ENCODE measurements at regions not wholly inside any gene's neighbourhood (a gene's known extent, or its start where the extent isn't known, plus 50 kb on each side); places are given as distances from the start of the nearest gene placed in this dataset.

DNA sequence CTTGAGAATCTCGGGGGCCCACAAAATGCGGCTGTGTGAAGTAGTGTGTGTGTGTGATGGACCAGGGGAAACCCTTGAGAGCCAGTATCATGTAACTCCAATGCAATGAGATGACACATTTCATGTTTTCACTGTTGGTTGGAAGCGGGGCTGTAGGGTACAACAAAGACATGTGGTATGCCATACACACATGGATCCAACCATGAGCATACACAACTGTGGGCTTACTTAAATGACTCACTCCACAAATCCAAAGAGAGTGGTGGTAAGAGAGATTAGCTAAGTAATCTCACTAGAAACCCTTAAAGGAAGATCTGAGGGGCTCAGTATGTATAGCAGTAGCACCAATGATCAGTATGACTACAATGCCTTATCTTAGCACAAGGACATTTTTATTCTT lies 225.7 kb downstream of the SIPA1L2 start:
- no peak for TF ChIP-seq POLR2A (IDR thresholded peaks at IDR 0.05; ENCODE audit: low read depth, low read length)
- no peak for TF ChIP-seq POLR2AphosphoS5 (IDR thresholded peaks at IDR 0.05; ENCODE audit: low read depth, low read length)
- no peak for TF ChIP-seq TAF1 (IDR thresholded peaks at IDR 0.05; ENCODE audit: low read depth, low read length)
- TF ChIP-seq SPI1 (IDR thresholded peaks at IDR 0.05; ENCODE audit: low read depth, low read length): no peak
- TF ChIP-seq PAX5 (IDR thresholded peaks at IDR 0.05; ENCODE audit: insufficient read depth, low read length, severe bottlenecking): no peak
